GM12865 (cell line): ENCODE measurements at regions not wholly inside any gene's neighbourhood (a gene's known extent, or its start where the extent isn't known, plus 50 kb on each side); places are given as distances from the start of the nearest gene placed in this dataset.
"Not testable (repeated sequence)": the region's sequence is repeated elsewhere in the genome, so short reads cannot be mapped to it uniquely, and the experiment has no call there.

Experiments used
- DNase-seq: peaks from one replicate; pipeline ENCODE4 v3.0.0; 2010; ENCODE audit warnings: low read depth
- H3K4me3 ChIP-seq: 2 replicates; pipeline ENCODE4 v1.5.1; 2011; ENCODE audit warnings: mild to moderate bottlenecking, low read depth, low read length, control low read depth
- CTCF ChIP-seq: IDR thresholded peaks from 2 replicates; pipeline ENCODE4 v1.5.1; 2011; ENCODE audit warnings: low read length, control low read depth, low read depth, inconsistent platforms; ENCODE audit not compliant: insufficient read depth; ENCODE audit errors: missing control alignments

GRCh38 chr13:55013051-55013450 is 1984.4 kb downstream of the OLFM4 start:
- no peak overlapping the region for H3K4me3 ChIP-seq
- TF ChIP-seq CTCF, result no peak
- no peak for DNase-seq

GRCh38 chr13:55029280-55029679 is 2000.7 kb downstream of the OLFM4 start:
- DNase-seq, result no peak
- H3K4me3 ChIP-seq, result no peak overlapping the region
- no peak for TF ChIP-seq CTCF

- DNase-seq, result no peak
- TF ChIP-seq CTCF, result no peak
- H3K4me3 ChIP-seq, result no peak overlapping the region
Measured at GRCh38 chr13:55038230-55038629, 2009.6 kb downstream of the OLFM4 start.

GRCh38 chr13:55053891-55054550 is 2025.4 kb downstream of the OLFM4 start:
- DNase-seq, H3K4me3 ChIP-seq: not testable (repeated sequence)

GRCh38 chr13:55055666-55056065 is 2027.1 kb downstream of the OLFM4 start:
- DNase-seq, H3K4me3 ChIP-seq: not testable (repeated sequence)

- no peak overlapping the region for H3K4me3 ChIP-seq
- DNase-seq, result no peak
- no peak for TF ChIP-seq CTCF
Measured at GRCh38 chr13:55062662-55063061, 2034.0 kb downstream of the OLFM4 start.

GRCh38 chr13:55067946-55068345 is 2039.3 kb downstream of the OLFM4 start:
- H3K4me3 ChIP-seq, result no peak overlapping the region
- TF ChIP-seq CTCF, result no peak
- no peak for DNase-seq

GRCh38 chr13:55069746-55070145 is 2041.1 kb downstream of the OLFM4 start:
- TF ChIP-seq CTCF, result no peak
- H3K4me3 ChIP-seq, result no peak overlapping the region
- no peak for DNase-seq
